HepG2 (cell line): ENCODE measurements at regions not wholly inside any gene's neighbourhood (a gene's known extent, or its start where the extent isn't known, plus 50 kb on each side); places are given as distances from the start of the nearest gene placed in this dataset.

Experiments used
- CBX5 ChIP-seq: sonication (generic); formaldehyde crosslinking; IDR thresholded peaks from 2 replicates; pipeline ENCODE4 v1.4.0; 2020; ENCODE audit warnings: missing genetic modification reagents, borderline replicate concordance
- FOXP1 ChIP-seq, 2 experiments: fragments of 450-650 bp in 1 of 2; IDR thresholded peaks; 2 replicates each; pipeline ENCODE4 v1.6.1; 2017 to 2018; ENCODE audit warnings: antibody characterized with exemption in 1 of 2
- GABPB1 ChIP-seq: IDR thresholded peaks from 2 replicates; pipeline ENCODE4 v1.6.1; 2016; ENCODE audit warnings: mild to moderate bottlenecking, missing genetic modification reagents, moderate library complexity, missing compliant biosample characterization
- KDM1A ChIP-seq: IDR thresholded peaks from 2 replicates; pipeline ENCODE4 v1.6.1; 2016; ENCODE audit warnings: missing compliant biosample characterization
- PITX1 ChIP-seq: sonication (generic); formaldehyde crosslinking; IDR thresholded peaks from 2 replicates; pipeline ENCODE4 v1.5.1; 2020; ENCODE audit warnings: mild to moderate bottlenecking, missing genetic modification reagents
- YY1 ChIP-seq: IDR thresholded peaks from 2 replicates; pipeline ENCODE4 v1.6.1; 2011; ENCODE audit warnings: low read length, low read depth, moderate library complexity, mild to moderate bottlenecking; ENCODE audit not compliant: insufficient read depth, insufficient replicate concordance
- TF ChIP-seq, protein P1 (sequence below): sonication (generic); formaldehyde crosslinking; IDR thresholded peaks from 2 replicates; pipeline ENCODE4 v1.5.0; 2020; ENCODE audit warnings: missing genetic modification reagents
- TF ChIP-seq, protein P2 (sequence below): sonication (generic); formaldehyde crosslinking; IDR thresholded peaks from 2 replicates; pipeline ENCODE4 v1.5.0; 2020; ENCODE audit warnings: mild to moderate bottlenecking, missing genetic modification reagents, moderate library complexity
- TF ChIP-seq, protein P3 (sequence below): sonication (generic); formaldehyde crosslinking; IDR thresholded peaks from 2 replicates; pipeline ENCODE4 v1.4.0; 2020; ENCODE audit warnings: mild to moderate bottlenecking, missing genetic modification reagents
- TF ChIP-seq, protein P4 (sequence below): sonication (generic); formaldehyde crosslinking; IDR thresholded peaks from 2 replicates; pipeline ENCODE4 v1.4.0; 2020; ENCODE audit warnings: missing genetic modification reagents
- TF ChIP-seq, protein P5 (sequence below), 2 experiments: fragments of 450-650 bp in 1 of 2; sonication (generic) in 1 of 2; formaldehyde crosslinking; IDR thresholded peaks; 2 replicates each; pipeline versions ENCODE4 v1.5.0 to v1.8.0; 2020 to 2022; ENCODE audit warnings: mild to moderate bottlenecking in 1 of 2, missing genetic modification reagents in 1 of 2

DNA sequence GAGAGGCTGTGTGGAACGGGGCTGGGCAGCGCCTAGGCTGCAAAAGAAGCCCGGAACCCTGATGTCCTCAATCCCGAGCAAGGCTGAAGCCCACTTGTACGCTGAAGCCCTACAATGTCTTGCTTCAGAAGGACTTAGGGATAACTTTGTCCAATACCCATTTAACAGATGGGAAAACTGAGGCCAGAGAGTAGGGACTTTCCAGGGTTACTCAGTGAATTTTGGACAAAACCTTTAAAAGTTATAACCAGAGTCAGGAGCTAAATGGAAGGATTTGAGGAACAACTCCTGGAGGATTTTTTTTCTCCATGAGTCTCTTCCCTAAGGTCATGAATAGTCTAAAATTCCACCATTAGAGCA lies 161.2 kb downstream of the IRX5 start:
- TF ChIP-seq, protein P1, sequence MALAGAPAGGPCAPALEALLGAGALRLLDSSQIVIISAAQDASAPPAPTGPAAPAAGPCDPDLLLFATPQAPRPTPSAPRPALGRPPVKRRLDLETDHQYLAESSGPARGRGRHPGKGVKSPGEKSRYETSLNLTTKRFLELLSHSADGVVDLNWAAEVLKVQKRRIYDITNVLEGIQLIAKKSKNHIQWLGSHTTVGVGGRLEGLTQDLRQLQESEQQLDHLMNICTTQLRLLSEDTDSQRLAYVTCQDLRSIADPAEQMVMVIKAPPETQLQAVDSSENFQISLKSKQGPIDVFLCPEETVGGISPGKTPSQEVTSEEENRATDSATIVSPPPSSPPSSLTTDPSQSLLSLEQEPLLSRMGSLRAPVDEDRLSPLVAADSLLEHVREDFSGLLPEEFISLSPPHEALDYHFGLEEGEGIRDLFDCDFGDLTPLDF (CRISPR knock-in tag) = no peak
- TF ChIP-seq, protein P2, sequence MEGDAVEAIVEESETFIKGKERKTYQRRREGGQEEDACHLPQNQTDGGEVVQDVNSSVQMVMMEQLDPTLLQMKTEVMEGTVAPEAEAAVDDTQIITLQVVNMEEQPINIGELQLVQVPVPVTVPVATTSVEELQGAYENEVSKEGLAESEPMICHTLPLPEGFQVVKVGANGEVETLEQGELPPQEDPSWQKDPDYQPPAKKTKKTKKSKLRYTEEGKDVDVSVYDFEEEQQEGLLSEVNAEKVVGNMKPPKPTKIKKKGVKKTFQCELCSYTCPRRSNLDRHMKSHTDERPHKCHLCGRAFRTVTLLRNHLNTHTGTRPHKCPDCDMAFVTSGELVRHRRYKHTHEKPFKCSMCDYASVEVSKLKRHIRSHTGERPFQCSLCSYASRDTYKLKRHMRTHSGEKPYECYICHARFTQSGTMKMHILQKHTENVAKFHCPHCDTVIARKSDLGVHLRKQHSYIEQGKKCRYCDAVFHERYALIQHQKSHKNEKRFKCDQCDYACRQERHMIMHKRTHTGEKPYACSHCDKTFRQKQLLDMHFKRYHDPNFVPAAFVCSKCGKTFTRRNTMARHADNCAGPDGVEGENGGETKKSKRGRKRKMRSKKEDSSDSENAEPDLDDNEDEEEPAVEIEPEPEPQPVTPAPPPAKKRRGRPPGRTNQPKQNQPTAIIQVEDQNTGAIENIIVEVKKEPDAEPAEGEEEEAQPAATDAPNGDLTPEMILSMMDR (CRISPR knock-in tag) = no peak
- TF ChIP-seq PITX1 (CRISPR knock-in tag) (no peak), CBX5 (CRISPR knock-in tag) (no peak), GABPB1 (no peak), KDM1A (CRISPR knock-in tag) (no peak), YY1 (no peak), FOXP1 (IDR thresholded peaks at IDR 0.05) (no peak), FOXP1 (CRISPR knock-in tag; IDR thresholded peaks at IDR 0.05) (no peak)
- TF ChIP-seq, protein P3, sequence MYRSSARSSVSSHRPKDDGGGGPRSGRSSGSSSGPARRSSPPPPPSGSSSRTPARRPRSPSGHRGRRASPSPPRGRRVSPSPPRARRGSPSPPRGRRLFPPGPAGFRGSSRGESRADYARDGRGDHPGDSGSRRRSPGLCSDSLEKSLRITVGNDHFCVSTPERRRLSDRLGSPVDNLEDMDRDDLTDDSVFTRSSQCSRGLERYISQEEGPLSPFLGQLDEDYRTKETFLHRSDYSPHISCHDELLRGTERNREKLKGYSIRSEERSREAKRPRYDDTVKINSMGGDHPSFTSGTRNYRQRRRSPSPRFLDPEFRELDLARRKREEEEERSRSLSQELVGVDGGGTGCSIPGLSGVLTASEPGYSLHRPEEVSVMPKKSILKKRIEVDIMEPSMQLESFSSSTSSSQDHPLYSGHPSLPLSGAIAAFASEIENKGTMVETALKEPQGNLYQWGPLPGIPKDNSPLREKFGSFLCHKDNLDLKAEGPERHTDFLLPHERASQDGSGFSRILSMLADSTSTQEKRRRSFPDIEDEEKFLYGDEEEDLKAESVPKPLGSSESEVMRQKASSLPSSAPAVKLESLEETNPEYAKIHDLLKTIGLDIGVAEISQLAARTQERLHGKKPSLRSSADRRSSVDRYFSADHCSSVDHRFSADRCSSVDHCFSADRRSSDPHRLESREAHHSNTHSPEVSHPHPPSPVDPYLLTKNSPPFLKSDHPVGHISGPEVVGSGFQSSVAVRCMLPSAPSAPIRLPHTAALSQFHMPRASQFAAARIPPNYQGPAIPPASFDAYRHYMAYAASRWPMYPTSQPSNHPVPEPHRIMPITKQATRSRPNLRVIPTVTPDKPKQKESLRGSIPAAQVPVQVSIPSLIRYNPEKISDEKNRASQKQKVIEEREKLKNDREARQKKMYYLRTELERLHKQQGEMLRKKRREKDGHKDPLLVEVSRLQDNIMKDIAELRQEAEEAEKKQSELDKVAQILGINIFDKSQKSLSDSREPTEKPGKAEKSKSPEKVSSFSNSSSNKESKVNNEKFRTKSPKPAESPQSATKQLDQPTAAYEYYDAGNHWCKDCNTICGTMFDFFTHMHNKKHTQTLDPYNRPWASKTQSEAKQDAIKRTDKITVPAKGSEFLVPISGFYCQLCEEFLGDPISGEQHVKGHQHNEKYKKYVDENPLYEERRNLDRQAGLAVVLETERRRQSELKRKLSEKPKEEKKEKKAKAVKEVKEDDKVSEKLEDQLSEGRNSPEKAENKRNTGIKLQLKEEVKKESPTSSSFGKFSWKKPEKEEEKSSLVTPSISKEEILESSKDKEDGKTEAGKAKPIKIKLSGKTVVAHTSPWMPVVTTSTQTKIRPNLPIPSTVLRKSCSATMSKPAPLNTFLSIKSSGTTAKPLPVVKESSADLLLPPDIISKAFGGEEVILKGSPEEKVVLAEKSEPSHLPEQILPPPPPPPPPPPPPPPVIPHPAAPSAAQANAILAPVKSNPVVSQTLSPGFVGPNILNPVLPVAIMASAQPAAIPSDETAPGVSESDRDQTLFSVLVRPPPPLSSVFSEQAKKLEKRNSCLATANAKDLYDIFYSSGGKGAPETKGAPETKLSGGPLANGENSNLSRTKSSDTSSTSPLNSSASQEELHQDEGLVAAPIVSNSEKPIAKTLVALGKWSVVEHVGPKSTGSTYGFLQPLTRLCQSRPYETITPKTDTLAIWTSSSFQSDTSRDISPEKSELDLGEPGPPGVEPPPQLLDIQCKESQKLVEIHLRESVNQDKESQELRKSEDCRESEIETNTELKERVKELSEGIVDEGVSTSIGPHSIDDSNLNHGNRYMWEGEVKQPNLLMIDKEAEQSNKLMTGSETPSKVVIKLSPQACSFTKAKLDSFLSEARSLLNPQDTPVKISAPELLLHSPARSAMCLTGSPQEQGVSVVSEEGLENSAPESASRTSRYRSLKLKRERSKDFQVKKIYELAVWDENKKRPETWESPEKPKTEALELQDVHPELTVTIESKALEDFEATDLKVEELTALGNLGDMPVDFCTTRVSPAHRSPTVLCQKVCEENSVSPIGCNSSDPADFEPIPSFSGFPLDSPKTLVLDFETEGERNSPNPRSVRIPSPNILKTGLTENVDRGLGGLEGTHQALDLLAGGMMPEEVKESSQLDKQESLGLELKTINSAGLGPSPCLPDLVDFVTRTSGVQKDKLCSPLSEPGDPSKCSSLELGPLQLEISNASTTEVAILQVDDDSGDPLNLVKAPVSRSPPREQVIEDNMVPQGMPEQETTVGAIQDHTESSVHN (CRISPR knock-in tag) = no peak
- TF ChIP-seq, protein P4, sequence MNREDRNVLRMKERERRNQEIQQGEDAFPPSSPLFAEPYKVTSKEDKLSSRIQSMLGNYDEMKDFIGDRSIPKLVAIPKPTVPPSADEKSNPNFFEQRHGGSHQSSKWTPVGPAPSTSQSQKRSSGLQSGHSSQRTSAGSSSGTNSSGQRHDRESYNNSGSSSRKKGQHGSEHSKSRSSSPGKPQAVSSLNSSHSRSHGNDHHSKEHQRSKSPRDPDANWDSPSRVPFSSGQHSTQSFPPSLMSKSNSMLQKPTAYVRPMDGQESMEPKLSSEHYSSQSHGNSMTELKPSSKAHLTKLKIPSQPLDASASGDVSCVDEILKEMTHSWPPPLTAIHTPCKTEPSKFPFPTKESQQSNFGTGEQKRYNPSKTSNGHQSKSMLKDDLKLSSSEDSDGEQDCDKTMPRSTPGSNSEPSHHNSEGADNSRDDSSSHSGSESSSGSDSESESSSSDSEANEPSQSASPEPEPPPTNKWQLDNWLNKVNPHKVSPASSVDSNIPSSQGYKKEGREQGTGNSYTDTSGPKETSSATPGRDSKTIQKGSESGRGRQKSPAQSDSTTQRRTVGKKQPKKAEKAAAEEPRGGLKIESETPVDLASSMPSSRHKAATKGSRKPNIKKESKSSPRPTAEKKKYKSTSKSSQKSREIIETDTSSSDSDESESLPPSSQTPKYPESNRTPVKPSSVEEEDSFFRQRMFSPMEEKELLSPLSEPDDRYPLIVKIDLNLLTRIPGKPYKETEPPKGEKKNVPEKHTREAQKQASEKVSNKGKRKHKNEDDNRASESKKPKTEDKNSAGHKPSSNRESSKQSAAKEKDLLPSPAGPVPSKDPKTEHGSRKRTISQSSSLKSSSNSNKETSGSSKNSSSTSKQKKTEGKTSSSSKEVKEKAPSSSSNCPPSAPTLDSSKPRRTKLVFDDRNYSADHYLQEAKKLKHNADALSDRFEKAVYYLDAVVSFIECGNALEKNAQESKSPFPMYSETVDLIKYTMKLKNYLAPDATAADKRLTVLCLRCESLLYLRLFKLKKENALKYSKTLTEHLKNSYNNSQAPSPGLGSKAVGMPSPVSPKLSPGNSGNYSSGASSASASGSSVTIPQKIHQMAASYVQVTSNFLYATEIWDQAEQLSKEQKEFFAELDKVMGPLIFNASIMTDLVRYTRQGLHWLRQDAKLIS (CRISPR knock-in tag) = no peak
- TF ChIP-seq, protein P5, sequence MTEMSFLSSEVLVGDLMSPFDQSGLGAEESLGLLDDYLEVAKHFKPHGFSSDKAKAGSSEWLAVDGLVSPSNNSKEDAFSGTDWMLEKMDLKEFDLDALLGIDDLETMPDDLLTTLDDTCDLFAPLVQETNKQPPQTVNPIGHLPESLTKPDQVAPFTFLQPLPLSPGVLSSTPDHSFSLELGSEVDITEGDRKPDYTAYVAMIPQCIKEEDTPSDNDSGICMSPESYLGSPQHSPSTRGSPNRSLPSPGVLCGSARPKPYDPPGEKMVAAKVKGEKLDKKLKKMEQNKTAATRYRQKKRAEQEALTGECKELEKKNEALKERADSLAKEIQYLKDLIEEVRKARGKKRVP (CRISPR knock-in tag; IDR thresholded peaks at IDR 0.05) = no peak
